Stomach (tissue), 8 donors: ENCODE measurements at regions not wholly inside any gene's neighbourhood (a gene's known extent, or its start where the extent isn't known, plus 50 kb on each side); places are given as distances from the start of the nearest gene placed in this dataset.
A peak's percentile ranks its signal among the peaks of the same experiment; 100 is the strongest.

Experiments used
- DNase-seq, 2 donors: peaks; one replicate each; pipeline versions ENCODE4 v3.0.0 to v3.0.0-alpha.2; 2013 to 2019
- H3K27ac ChIP-seq, 5 donors: fragments of 200-600 bp in 4 of 5; sonication (generic) in 4 of 5; one replicate each; pipeline ENCODE4 v1.5.1; 2013 to 2019; ENCODE audit warnings: mild to moderate bottlenecking in 1 of 5, moderate library complexity in 1 of 5
- H3K27me3 ChIP-seq, 3 donors: fragments of 200-600 bp; sonication (generic); one replicate each; pipeline ENCODE4 v1.5.1; 2017 to 2019; ENCODE audit warnings: mixed run types in 1 of 3
- H3K36me3 ChIP-seq, 4 donors: fragments of 200-600 bp; sonication (generic); 1 replicate in 3 of 4; 2 replicates in 1 of 4; pipeline ENCODE4 v1.5.1; 2016 to 2019
- H3K4me1 ChIP-seq, 4 donors: fragments of 200-600 bp; sonication (generic); one replicate each; pipeline ENCODE4 v1.5.1; 2016 to 2019
- H3K4me3 ChIP-seq, 4 donors: fragments of 200-600 bp; sonication (generic) in 3 of 4; one replicate each; pipeline ENCODE4 v1.5.1; 2016 to 2019; ENCODE audit warnings: mild to moderate bottlenecking in 1 of 4
- H3K9me3 ChIP-seq, 4 donors: fragments of 200-600 bp; sonication (generic); one replicate each; pipeline ENCODE4 v1.5.1; 2016 to 2019
- EP300 ChIP-seq: sonication (generic); formaldehyde crosslinking; IDR thresholded peaks from one replicate; pipeline ENCODE4 v1.6.1; 2017; ENCODE audit warnings: antibody characterized with exemption
- POLR2A ChIP-seq, 4 donors: fragments of 450-650 bp; IDR thresholded peaks; one replicate each; pipeline ENCODE4 v1.6.1; 2016; ENCODE audit warnings: antibody characterized with exemption in 4 of 4, control low read depth in 2 of 4, mild to moderate bottlenecking in 1 of 4, moderate library complexity in 1 of 4
- POLR2AphosphoS5 ChIP-seq, 3 donors: sonication (generic); formaldehyde crosslinking; IDR thresholded peaks; one replicate each; pipeline ENCODE4 v1.6.1; 2016; ENCODE audit warnings: antibody characterized with exemption in 3 of 3
- WGBS, 5 donors: extraction: QIAGEN DNeasy Blood & Tissue Kit in 3 of 5; methylation state at CpG; one replicate each; pipeline versions ENCODE4 v1.1.5 to v1.1.7; 2013 to 2018; 5-methylcytosine and 5-hydroxymethylcytosine counted together
- intact Hi-C: fragments of 100-400 bp; cut with DNase I; formaldehyde crosslinking; loops from one replicate; pipeline ENCODE4 v1.15.1; 2023; ENCODE audit warnings: low total_unique reads
- TF ChIP-seq, protein P1 (sequence below), 7 experiments: fragments of 450-650 bp in 4 of 7; fragments of 200-600 bp in 3 of 7; sonication (generic) in 3 of 7; IDR thresholded peaks; one replicate each; pipeline ENCODE4 v1.5.1; 2016 to 2019; ENCODE audit warnings: antibody characterized with exemption in 7 of 7, control low read depth in 2 of 7, mild to moderate bottlenecking in 1 of 7
- donor health status: healthy with polysubstance abuse.
- donor health status: Bipolar disorder and iron deficiency.
- donor health status: healthy.

DNA sequence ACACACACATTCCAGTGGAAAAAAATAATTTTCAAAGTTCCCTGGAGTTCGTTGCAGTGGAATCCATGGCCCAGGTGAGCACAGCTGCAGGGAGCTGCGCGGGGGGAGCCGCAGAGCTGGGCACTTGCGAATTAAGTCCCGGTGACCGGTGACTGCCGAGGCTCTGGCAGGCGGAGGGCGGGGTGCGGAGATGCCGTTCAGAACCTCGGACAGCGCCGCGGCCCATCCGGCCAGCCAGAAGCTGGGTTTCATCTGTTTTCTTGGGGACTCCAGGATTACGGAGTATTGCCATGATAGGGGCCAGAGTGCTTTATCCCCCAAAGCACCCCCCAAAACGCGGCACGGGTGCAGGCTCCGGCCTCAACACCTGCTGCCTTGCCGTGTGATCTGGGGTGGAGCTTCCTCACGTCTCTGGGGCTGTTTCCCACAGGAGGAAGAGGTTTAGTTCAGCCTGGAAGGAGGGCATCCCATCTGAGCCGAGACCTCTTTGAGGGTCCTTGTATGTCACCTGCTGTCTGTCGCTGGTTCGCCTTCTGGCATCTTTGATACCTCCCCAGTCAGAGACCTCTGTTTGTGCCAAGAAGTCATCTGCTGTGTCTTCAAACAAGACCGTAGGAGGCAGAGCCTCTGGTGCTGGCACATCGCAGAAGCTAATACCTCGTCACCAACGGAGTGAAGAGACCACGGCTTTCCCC, 99.4 kb downstream of the YTHDF1 start:
- TF ChIP-seq POLR2AphosphoS5 (IDR thresholded peaks at IDR 0.05) (no peak), EP300 (no peak), POLR2A (IDR thresholded peaks at IDR 0.05) (no peak)
- TF ChIP-seq, protein P1, sequence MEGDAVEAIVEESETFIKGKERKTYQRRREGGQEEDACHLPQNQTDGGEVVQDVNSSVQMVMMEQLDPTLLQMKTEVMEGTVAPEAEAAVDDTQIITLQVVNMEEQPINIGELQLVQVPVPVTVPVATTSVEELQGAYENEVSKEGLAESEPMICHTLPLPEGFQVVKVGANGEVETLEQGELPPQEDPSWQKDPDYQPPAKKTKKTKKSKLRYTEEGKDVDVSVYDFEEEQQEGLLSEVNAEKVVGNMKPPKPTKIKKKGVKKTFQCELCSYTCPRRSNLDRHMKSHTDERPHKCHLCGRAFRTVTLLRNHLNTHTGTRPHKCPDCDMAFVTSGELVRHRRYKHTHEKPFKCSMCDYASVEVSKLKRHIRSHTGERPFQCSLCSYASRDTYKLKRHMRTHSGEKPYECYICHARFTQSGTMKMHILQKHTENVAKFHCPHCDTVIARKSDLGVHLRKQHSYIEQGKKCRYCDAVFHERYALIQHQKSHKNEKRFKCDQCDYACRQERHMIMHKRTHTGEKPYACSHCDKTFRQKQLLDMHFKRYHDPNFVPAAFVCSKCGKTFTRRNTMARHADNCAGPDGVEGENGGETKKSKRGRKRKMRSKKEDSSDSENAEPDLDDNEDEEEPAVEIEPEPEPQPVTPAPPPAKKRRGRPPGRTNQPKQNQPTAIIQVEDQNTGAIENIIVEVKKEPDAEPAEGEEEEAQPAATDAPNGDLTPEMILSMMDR (IDR thresholded peaks at IDR 0.05), result no peak
- intact Hi-C loops, result no loop called here
- peaks cover 3 to 85% (median 22%) of the 10 kb centered on the region in 3 donors for H3K27me3 ChIP-seq
- DNase-seq, result peak in 1 of 2 donors; percentile 72
- peaks cover 0 to 15% (median 7%) of the 10 kb centered on the region in 4 donors for H3K9me3 ChIP-seq
- H3K4me3 ChIP-seq, result no peak overlapping the region
- 17 to 27% (median 21%) methylated on average over 18 to 32 of the region's 32 CpGs for WGBS, 5 donors
- no peak overlapping the region for H3K27ac ChIP-seq
- H3K36me3 ChIP-seq, result no peaks in the 10 kb centered on the region
- peaks cover 0 to 4% (median 0%) of the 10 kb centered on the region in 4 donors for H3K4me1 ChIP-seq

DNA sequence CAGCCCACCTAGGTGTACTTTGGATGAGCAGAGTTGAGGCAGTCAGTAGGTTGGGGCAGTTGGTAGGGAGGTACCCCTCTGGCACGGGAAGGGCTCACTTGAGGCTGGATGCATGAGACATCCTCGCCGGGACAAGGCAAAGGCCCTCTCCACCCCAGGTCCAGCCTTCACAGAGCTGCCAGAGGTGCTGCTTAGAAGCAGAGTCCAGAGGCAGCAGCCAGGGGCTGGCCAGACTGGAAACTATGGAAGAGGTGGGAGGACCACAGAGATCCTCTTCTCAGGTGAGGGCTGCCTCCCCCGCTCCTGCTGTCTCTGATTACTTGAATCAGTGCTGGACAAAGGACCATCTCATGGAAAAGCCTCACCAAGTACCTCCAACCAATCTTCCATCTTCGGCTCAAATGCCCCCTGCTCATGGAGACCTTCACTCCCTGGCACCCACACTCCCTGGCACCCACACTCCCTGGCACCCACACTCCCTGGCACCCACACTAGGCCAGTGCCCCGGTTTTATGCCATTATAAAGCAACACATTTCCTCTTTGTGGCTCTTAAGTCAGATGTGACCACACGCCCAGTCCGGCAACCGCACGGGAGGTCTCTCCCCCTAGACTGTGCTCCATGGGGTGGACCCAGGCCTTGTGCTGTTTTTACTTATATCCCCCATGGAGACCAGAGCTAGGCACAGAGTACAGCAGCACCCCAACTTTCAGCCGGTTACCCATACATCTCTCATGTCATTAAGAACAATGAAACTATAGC, 100.1 kb downstream of the YTHDF1 start:
- Histone ChIP-seq H3K4me3 (no peak overlapping the region), H3K27ac (no peak overlapping the region), H3K36me3 (no peaks in the 10 kb centered on the region), H3K4me1 (peaks cover 0 to 4% (median 0%) of the 10 kb centered on the region in 4 donors), H3K27me3 (peaks cover 3 to 80% (median 22%) of the 10 kb centered on the region in 3 donors), H3K9me3 (peaks cover 0 to 22% (median 11%) of the 10 kb centered on the region in 4 donors)
- WGBS, 5 donors, result 71 to 81% (median 76%) methylated on average over 10 to 11 of the region's 11 CpGs
- DNase-seq, result no peak
- intact Hi-C loops, result no loop called here
- TF ChIP-seq POLR2A (IDR thresholded peaks at IDR 0.05) (no peak), POLR2AphosphoS5 (IDR thresholded peaks at IDR 0.05) (no peak), EP300 (no peak)
- TF ChIP-seq, protein P1 (IDR thresholded peaks at IDR 0.05), result no peak

DNA sequence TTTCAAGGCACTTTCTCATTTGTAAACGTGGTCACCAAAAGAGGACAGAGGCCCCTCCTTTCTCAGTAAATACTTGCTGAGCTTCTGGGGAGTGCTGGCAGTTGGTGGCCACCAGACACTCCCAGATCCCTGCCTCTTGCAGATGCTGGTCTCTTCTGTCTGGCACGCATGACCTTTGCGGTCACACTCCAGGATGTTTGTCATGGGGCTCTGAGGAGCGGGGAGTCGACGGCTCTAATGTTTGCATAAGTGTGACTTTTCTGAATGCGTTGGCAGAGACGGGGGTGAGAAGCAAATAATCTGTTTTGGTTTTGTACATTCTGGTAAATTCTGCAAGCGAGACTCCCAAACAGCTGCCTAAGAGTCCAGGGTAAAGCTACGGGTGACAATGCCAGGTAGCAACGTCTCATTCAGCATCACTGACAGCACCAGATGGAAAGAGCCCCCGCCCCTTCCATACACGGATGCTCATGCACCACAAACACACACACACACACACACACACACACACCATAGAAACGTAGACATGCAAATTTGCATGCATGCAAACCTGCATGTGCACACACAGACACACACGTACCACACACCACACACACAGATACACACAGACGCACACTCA, 101.1 kb downstream of the YTHDF1 start:
- Histone ChIP-seq H3K4me1 (peaks cover 0 to 4% (median 0%) of the 10 kb centered on the region in 4 donors), H3K9me3 (peaks cover 0 to 22% (median 12%) of the 10 kb centered on the region in 4 donors), H3K27me3 (peaks cover 3 to 69% (median 22%) of the 10 kb centered on the region in 3 donors), H3K4me3 (no peak overlapping the region), H3K36me3 (no peaks in the 10 kb centered on the region), H3K27ac (no peak overlapping the region)
- 43 to 61% (median 53%) methylated on average over 16 of the region's 16 CpGs for WGBS, 5 donors
- TF ChIP-seq POLR2AphosphoS5 (IDR thresholded peaks at IDR 0.05) (no peak), POLR2A (IDR thresholded peaks at IDR 0.05) (no peak), EP300 (no peak)
- TF ChIP-seq, protein P1 (IDR thresholded peaks at IDR 0.05), result no peak
- intact Hi-C loops, result no loop called here
- no peak for DNase-seq

DNA sequence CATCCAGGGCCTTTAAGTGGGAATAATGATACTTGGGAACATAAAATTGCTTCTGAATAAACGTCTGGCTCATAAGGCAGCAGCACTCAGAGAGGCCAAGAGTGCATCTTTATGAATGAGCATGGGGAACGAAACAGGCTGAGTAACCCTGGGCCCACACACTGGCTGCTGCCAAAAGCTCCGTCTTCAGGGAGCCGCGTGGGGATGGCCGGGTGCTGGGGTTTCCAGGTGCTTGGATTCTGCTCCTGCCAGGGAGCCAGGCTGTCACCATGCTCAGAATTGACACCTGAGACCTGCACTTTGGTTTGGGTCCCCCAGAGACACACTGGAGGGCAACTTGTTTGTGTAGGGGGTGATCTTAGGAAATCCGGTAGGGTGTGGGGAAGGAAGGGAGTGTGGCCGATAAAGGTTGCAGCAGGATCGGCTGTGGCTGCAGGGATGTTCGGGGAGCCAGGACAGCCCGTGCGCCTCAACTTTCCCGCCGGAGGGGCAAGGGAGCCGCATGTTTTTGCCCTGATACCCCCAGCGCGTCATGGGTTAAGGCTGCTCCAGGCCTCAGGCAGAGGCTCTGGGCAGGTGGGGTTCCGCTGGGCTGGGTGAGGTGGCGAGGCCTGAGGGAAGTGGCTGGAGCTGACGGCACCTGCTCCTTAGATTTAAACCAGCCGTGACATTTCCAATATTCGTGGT, 101.8 kb downstream of the YTHDF1 start:
- Histone ChIP-seq H3K4me3 (no peak overlapping the region), H3K36me3 (no peaks in the 10 kb centered on the region), H3K27me3 (peaks cover 3 to 63% (median 22%) of the 10 kb centered on the region in 3 donors), H3K9me3 (peaks cover 0 to 22% (median 12%) of the 10 kb centered on the region in 4 donors), H3K27ac (no peak overlapping the region), H3K4me1 (peaks cover 0 to 4% (median 0%) of the 10 kb centered on the region in 4 donors)
- DNase-seq, result no peak
- TF ChIP-seq, protein P1 (IDR thresholded peaks at IDR 0.05), result no peak
- TF ChIP-seq EP300 (no peak), POLR2A (IDR thresholded peaks at IDR 0.05) (no peak), POLR2AphosphoS5 (IDR thresholded peaks at IDR 0.05) (no peak)
- 57 to 65% (median 61%) methylated on average over 21 to 22 of the region's 22 CpGs for WGBS, 5 donors
- intact Hi-C loops, result no loop called here
